K562 (cell line): ENCODE measurements at regions not wholly inside any gene's neighbourhood (a gene's known extent, or its start where the extent isn't known, plus 50 kb on each side); places are given as distances from the start of the nearest gene placed in this dataset.

Experiments
- ATF1 ChIP-seq, 2 experiments: fragments of 450-650 bp in 1 of 2; IDR thresholded peaks; 2 replicates each; pipeline ENCODE4 v1.6.1; 2016; ENCODE audit warnings: missing compliant biosample characterization in 1 of 2, missing genetic modification characterization in 1 of 2
- ATF3 ChIP-seq, 2 experiments: fragments of 450-650 bp in 1 of 2; sonication (generic) in 1 of 2; formaldehyde crosslinking in 1 of 2; IDR thresholded peaks in 1 of 2; conservative IDR thresholded peaks in 1 of 2; 2 replicates each; pipeline versions ENCODE4 v1.6.1 to v1.8.1; 2016 to 2023; ENCODE audit warnings: mild to moderate bottlenecking in 2 of 2, moderate library complexity in 2 of 2, inconsistent platforms in 1 of 2, missing genetic modification reagents in 1 of 2
- CREM ChIP-seq: IDR thresholded peaks from 2 replicates; pipeline ENCODE4 v1.6.1; 2014; ENCODE audit warnings: antibody characterized with exemption, low read depth
- FUS ChIP-seq: fragments of 200-400 bp; formaldehyde crosslinking; optimal IDR thresholded peaks from 2 replicates; pipeline ENCODE3; 2017; ENCODE audit warnings: low read depth, low read length
- HMBOX1 ChIP-seq: sonication (generic); IDR thresholded peaks from 2 replicates; pipeline ENCODE4 v1.6.1; 2016
- JUND ChIP-seq, 2 experiments: IDR thresholded peaks; 2 replicates in 1 of 2; 3 replicates in 1 of 2; pipeline ENCODE4 v1.6.1; 2011; ENCODE audit warnings: borderline replicate concordance in 2 of 2, low read depth in 2 of 2, low read length in 2 of 2, improper control_type of control experiment in 1 of 2, missing biosample characterization in 1 of 2, missing genetic modification characterization in 1 of 2, missing genetic modification reagents in 1 of 2
- KLF16 ChIP-seq: IDR thresholded peaks from 2 replicates; pipeline ENCODE4 v1.6.1; 2016; ENCODE audit warnings: antibody characterized with exemption
- NR2C2 ChIP-seq, 2 experiments: fragments of 200-800 bp in 1 of 2; sonication (Bioruptor generic) in 1 of 2; sonication (generic) in 1 of 2; formaldehyde crosslinking in 1 of 2; IDR thresholded peaks; 2 replicates each; pipeline versions ENCODE4 v1.6.1 to v1.8.0; 2016 to 2022; ENCODE audit warnings: mild to moderate bottlenecking in 1 of 2, missing compliant biosample characterization in 1 of 2, missing genetic modification characterization in 1 of 2, missing genetic modification reagents in 1 of 2
- PPARD ChIP-seq: fragments of 250-450 bp; sonication (Bioruptor Pico); IDR thresholded peaks from 2 replicates; pipeline ENCODE4 v1.8.0; 2022; ENCODE audit warnings: inconsistent platforms, mild to moderate bottlenecking, moderate library complexity
- RB1 ChIP-seq: fragments of 450-650 bp; IDR thresholded peaks from 2 replicates; pipeline ENCODE4 v1.6.1; 2017; ENCODE audit warnings: low read depth, mild to moderate bottlenecking
- TFAP4 ChIP-seq: sonication (generic); formaldehyde crosslinking; IDR thresholded peaks from 2 replicates; pipeline ENCODE4 v1.8.0; 2022; ENCODE audit warnings: missing genetic modification reagents, mild to moderate bottlenecking, moderate library complexity, borderline replicate concordance
- ZNF197 ChIP-seq: fragments of 200-800 bp; sonication (Bioruptor generic); IDR thresholded peaks from 2 replicates; pipeline ENCODE4 v1.6.1; 2016; ENCODE audit warnings: low read depth, missing genetic modification characterization, missing compliant biosample characterization
- ZNF212 ChIP-seq: fragments of 450-650 bp; formaldehyde crosslinking; IDR thresholded peaks from 2 replicates; pipeline ENCODE4 v1.4.0; 2020; ENCODE audit warnings: mild to moderate bottlenecking

GRCh38 chr5:39599721-39600431, 175.1 kb upstream of the DAB2 start (continued):
- TF ChIP-seq RB1 (no peak), NR2C2 (CRISPR knock-in tag; IDR thresholded peaks at IDR 0.05) (peak; percentile 64), NR2C2 (tag; IDR thresholded peaks at IDR 0.05) (peak; percentile 87), PPARD (CRISPR knock-in tag) (no peak), ZNF197 (no peak), CREM (peak; percentile 40; the same call in 1 of the 2 replicates), FUS (no peak), JUND (IDR thresholded peaks at IDR 0.05; ENCODE audit: borderline replicate concordance, low read depth, low read length) (no peak), JUND (tag; IDR thresholded peaks at IDR 0.05; ENCODE audit: borderline replicate concordance, low read depth, low read length) (peak; percentile 53; the same call in 1 of the 3 replicates), ATF3 (IDR thresholded peaks at IDR 0.05) (peak; percentile 25; the same call in 1 of the 2 replicates), ATF3 (CRISPR knock-in tag; conservative IDR thresholded peaks at IDR 0.05) (no peak), TFAP4 (CRISPR knock-in tag) (no peak), HMBOX1 (peak; percentile 68; the same call in 1 of the 2 replicates), ATF1 (CRISPR knock-in tag; IDR thresholded peaks at IDR 0.05) (no peak), ATF1 (tag; IDR thresholded peaks at IDR 0.05) (peak; percentile 49), ZNF212 (no peak), KLF16 (peak; percentile 31; the same call in 1 of the 2 replicates)
